Activated CD8-positive, alpha-beta memory T cell treated with anti-CD3 and anti-CD28 coated beads, Interleukin-2, amount 50 U/mL, for 1 hour (primary cell): ENCODE measurements at regions not wholly inside any gene's neighbourhood (a gene's known extent, or its start where the extent isn't known, plus 50 kb on each side); places are given as distances from the start of the nearest gene placed in this dataset.

Source experiments
- DNase-seq: peaks from one replicate; pipeline ENCODE4 v3.0.0-alpha.2; 2020; ENCODE audit errors: extremely low read depth

DNA sequence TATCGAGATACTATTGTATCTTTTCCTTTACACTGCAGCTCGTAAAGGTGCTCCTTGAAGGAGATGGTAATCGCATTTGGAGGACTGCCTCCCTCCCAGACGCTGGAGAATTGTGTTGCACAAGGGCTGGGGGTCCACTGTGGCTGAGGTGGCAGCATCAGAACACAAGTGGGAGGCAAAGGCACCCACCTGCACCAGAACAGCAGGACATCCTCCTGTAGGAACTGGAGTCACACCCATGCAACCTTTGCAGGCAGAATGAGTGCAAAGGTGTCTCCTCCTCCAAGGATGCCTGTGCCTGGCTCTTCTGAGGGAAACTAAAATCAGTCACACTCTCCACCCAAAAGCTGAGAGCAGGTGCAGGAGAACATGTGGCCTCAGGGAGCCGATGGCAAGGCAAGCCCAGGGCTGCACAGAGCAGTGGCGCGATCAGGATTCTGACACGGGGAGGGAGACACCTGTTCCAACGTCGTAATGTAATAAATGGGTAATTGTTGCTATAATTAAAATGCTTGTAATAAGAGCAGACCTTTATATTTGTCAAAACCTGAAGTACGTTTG lies 1501.4 kb downstream of the TBC1D22A start:
- DNase-seq, result no peak

- DNase-seq, result no peak
These were observed 1500.9 kb downstream of the TBC1D22A start for GRCh38 chr22:48263431-48263765.

DNA sequence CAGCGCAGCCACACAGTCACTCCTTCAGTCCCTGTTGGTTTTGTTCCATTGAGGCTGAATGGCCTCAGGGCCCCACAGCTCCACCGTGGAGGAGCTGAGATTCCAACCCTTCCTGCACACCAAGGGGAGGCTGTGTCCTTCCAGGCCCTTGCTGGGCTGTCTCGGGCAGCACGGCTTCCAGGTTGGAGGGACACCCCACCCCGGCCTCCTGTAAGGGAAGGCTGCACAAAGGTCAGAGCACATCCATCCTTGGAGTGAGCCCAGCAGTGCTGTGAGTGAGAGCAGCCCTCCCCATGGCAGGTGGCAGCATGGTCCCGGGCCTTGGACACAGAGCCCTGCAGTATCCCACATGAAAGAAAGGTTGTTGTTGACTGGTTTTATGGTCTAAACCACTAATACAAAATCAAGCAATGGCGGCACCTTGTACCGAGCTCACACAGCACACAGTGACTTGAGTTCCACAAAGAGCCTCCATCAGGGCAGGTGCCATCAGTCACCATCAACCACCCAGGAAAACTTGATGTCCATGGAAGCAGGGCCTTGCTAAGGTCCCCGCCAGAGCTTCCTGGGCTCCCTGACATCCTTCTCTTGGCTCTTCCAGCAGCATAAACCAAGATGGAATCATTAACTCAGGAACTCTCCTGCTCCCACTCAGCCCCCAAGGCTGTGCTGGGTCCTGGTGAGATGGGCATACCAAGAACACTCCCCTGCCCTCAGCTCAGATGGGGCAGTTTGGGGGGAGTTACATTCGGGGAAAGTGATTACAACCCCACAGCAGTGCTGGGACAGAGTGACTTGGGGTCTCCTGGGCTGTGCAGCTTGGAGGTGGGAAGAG lies 1500.4 kb downstream of the TBC1D22A start:
- DNase-seq, result no peak

GRCh38 chr22:48261706-48262105 lies 1499.3 kb downstream of the TBC1D22A start:
- DNase-seq, result no peak

DNA sequence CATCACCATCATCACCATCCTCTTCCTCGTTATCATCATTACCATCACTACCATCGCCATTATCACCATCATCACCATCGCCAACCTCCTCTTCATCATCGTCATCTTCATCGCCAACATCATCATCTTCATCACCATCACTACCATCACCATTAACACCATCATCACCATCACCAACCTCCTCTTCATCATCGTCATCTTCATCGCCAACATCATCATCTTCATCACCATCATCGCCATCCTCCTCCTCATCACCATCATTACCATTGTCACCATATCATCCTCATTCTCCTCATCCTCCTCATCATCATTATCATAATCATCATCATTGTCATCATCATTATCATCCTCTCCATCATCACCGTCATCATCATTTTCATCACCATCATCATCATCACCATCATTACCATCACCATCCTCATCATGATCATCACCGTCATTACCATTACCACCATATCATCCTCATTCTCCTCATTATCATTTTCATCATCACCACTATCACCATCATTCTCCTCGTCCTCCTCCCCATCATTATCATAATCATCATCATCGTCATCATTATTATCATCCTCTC lies 1498.7 kb downstream of the TBC1D22A start:
- DNase-seq, result no peak

DNA sequence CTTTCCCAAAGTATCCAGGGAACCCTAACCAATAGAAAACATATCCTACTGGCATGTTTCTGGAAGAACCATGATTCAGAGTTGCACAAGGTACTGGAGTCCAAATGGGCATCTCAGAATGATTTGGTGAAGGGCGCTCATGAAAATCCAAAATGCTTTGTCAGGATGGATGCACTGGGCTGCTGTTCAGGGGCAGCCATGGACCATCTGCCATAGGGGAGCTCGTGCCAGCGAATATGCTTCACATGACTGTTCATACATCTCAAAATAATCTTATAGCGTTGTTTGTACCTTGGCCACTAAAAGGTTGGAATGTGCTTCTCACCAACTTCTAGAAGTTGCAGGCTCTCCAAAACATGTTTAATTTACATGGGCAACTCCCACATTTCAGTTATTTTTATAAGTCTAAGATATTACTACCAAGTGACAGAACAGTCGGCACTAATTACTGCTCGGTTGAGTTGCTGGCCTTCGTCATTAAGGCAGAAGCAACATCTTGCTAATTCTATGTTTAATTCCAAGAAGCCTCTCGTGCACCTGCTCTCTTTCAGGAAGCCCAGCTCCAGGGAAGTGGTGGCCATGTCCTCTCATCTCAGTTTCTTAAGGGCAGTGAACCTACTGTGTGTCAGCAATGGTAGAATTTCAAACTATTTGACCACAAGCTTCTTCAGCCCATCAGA lies 1497.7 kb downstream of the TBC1D22A start:
- DNase-seq, result no peak

DNA sequence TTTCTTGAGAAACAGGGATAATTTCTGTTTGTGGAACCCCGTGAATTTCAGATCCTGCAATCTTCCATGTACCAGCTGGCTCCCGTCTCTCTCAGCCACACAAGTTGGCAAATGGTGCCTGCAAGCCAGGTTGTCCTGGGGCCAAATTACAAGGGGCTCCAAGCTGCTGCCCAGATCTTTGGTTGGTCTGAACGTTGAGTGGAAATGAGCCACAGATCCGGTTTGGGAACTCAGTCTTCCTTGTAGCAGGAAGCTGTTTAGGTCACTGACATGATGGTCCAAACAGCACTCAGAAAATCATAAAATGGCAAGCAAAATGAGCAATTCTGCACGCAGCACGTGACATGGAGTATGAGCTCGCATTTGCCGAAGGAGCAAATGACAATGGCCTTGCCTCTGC lies 1496.4 kb downstream of the TBC1D22A start:
- DNase-seq, result no peak

- DNase-seq, result no peak
These were observed 1495.7 kb downstream of the TBC1D22A start for GRCh38 chr22:48258064-48258701.

- no peak for DNase-seq
These were observed 1495.2 kb downstream of the TBC1D22A start for GRCh38 chr22:48257685-48258055.

GRCh38 chr22:48256776-48257684 lies 1494.6 kb downstream of the TBC1D22A start:
- no peak for DNase-seq

GRCh38 chr22:48256041-48256739 lies 1493.7 kb downstream of the TBC1D22A start:
- DNase-seq, result no peak

- DNase-seq, result no peak
These were observed 1491.9 kb downstream of the TBC1D22A start for GRCh38 chr22:48254311-48254873.

GRCh38 chr22:48253573-48253972 lies 1491.1 kb downstream of the TBC1D22A start:
- DNase-seq, result no peak

DNA sequence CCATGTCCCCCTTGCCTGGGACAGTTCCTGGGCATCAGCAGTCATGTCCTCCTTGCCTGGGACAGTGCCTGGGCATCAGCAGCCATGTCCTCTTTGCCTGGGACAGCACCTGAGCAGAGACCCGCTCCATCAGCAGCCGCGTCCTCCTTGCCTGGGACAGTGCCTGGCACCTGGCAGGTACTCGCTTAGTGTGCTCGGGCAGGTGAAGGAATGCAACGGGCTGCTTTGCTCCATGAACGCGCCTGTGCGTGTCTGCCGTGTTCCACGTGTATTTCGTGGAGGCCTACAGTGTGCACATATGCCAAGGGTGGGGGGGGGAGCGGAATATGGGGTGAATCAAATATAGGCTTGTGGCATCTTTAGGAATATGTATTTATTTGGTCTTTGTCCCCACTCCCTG lies 1490.7 kb downstream of the TBC1D22A start:
- no peak for DNase-seq

GRCh38 chr22:48251629-48252028 lies 1489.2 kb downstream of the TBC1D22A start:
- no peak for DNase-seq

DNA sequence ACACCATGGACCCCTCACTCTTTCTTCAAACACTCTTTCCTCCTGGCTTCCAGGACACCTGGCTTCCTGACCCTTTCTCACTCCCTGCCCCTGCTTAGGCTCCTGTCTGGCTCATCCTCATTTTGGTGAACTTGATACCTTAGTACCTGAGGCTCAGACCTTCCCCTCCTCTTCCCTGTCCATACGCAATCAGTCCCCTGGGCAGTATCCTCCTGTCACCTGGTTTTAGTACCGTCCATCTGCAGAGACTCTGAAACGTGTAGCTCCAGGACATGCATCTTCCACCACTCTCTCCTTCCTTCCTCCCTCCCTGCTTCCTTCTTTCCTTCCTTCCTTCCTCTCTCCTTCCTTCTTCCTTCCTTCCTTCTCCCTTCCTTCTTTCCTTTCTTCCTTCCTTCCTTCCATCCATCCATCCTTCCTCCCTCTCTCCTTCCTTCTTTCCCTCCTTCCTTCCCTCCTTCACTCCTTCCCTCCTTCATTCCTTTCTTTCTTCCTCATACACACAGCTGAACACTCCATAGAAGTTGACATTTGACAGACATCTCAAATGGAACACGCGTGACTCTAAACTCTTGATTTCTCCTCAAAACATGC lies 1488.6 kb downstream of the TBC1D22A start:
- DNase-seq, result no peak

DNA sequence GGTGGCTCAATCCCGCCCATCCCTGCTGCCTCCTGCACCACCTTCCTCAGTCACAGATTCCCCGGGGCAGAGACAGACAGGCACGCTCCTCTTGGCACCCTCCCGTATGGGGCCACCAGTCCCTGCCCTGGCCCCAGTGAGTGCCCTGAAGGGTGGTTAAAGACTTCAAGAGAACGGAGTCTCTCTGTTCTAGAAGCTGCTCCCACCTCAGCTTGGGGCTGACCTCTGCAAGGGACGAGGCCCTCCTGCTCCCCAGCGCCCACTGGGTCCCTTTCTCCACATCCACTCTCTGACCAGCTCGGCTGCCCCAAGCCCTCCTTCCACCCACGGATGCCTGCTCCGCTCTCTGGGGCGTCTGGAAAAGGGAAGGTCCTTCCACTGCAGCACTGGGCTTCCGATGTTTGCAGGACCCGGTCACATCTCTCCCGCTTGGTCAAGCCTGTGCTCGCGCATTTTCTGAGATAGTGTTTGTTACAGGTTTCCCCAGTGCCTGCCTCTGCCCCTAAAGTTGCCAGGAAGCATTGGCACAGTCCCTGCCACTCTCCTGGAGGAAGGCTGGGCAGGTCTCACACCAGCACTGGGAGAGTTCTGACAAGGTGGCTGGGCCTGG lies 1487.9 kb downstream of the TBC1D22A start:
- no peak for DNase-seq

DNA sequence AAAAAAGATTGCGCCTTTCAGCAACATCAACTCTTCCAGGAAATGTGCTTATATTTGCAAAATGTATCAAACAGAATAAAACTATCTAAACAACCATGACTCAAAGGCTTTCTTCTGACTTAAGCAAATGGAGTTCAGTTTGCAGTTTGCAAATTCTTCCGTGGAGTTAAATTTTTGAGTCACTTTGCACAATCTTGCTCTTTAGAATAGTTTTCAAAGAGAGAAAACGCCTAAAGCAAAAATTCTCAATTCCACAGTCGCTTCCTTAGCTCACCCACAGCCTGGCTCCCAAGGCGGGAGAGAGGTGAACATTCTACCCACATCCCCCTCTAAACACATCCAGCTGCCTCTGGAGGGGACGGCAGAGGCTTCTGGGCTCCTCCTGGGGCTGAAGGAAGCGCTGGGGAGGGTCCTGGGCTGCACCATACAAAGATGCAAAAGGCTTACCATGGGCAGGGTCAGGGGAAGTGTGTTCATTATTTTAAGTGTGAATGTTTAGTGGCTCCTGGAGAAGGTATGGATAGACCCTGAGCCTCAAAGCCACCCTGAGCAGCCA lies 1487.3 kb downstream of the TBC1D22A start:
- no peak for DNase-seq

DNA sequence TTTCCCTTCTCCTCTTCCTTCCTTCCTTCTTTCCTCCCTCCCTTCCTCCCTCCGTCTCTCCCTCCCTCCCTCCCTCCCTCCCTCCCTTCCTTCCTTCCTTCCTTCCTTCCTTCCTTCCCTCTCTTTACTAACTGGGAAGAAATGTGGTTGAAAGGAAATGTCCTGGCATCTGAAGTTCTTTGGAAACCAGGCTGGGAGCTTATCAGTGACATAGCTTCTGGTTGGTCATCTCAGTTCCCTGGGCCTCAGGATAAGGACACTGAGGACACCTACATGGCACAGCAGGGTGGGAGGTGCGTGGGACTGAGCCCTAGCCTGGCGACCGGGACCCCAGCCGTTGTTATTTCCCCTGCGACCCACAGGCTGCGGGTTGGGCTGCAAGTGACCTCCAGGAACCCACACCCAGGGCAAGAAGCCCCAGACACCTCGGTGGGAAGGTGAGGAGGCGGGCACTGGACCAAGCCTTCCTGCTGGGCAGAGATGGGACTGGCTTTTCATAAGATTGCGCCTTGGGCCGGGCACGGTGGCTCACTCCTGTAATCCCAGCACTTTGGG lies 1486.5 kb downstream of the TBC1D22A start:
- DNase-seq, result no peak
